ENCODE measurements at regions not wholly inside any gene's neighbourhood (a gene's known extent, or its start where the extent isn't known, plus 50 kb on each side); places are given as distances from the start of the nearest gene placed in this dataset.

DNA sequence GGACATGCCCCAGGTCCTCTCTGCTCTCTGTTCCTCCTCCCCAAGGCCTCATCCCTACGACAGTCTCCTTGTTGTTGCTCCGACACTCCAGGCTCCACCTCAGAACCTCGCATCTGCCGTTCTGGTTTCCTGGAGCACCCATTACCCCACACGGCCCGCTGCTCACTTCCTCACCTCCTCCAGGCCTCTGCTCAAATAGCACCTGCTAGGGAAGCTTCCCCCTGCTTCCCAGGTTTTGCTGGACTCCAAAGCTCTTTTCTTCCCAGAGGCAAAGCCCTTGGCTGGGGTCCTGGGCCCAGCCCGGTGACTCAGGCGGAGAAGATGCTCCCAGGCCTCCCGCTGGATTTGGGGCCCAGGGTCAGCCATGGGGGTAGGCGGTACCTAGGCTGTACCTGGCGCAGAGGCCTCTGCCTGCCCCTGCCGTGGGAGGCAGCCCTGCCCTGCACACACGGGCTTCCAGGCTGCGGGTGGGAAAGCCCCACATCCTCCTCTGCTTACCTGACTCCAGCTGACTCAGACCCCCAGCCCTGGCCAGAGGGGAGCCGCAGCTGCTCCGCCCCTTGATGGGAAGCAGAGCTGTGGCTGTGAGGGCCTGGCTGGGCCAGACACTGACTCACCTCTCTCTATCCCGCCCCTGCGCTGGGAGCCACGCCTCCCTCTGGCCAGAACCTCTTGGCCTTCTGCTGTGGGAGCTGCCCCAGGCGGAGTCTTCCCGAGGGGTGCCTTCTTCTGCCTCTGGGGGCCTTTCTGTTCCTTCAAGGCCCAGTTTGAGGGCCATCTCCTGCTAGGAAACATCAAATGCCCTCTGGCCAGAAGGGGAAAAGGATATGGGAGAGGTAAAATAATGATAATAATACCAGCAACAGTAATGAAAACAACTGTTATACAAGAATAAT lies 130.5 kb downstream of the CEBPB start:
- TF ChIP-seq, protein P1, sequence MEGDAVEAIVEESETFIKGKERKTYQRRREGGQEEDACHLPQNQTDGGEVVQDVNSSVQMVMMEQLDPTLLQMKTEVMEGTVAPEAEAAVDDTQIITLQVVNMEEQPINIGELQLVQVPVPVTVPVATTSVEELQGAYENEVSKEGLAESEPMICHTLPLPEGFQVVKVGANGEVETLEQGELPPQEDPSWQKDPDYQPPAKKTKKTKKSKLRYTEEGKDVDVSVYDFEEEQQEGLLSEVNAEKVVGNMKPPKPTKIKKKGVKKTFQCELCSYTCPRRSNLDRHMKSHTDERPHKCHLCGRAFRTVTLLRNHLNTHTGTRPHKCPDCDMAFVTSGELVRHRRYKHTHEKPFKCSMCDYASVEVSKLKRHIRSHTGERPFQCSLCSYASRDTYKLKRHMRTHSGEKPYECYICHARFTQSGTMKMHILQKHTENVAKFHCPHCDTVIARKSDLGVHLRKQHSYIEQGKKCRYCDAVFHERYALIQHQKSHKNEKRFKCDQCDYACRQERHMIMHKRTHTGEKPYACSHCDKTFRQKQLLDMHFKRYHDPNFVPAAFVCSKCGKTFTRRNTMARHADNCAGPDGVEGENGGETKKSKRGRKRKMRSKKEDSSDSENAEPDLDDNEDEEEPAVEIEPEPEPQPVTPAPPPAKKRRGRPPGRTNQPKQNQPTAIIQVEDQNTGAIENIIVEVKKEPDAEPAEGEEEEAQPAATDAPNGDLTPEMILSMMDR (IDR thresholded peaks at IDR 0.05), result no peak

DNA sequence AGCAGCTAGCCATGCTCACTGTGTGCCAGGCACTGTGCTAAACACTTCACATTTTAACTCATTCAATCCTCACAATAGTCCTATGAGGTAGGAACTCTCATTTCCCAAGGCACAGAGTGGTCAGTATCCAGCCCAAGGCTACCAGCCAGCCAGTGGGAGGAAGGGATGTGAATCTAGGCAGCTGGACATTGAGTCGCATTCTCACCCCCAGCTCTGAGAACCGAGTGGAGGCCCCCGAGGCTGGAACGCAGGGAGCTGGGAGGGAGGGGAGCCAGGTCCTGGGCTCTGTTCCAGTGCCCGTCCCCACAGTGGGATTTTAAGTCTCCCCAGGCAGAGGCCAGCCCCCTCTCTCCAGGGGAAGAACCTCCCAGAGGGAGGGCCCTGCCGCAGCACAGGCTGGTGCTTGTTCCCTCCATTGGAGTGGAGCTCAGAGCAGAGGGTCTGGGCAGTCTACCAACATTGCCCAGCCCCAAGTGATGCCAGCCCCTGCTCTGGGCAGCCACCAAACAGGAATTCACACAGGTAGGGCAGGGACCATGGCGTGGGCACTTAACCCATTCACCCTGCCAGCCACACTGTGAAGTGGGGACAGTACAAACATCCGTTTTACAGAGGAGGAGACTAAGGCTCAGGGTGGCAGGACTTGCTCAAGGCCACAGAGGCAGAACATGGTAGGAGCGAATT lies 131.3 kb downstream of the CEBPB start:
- TF ChIP-seq, protein P1 (IDR thresholded peaks at IDR 0.05), result no peak

DNA sequence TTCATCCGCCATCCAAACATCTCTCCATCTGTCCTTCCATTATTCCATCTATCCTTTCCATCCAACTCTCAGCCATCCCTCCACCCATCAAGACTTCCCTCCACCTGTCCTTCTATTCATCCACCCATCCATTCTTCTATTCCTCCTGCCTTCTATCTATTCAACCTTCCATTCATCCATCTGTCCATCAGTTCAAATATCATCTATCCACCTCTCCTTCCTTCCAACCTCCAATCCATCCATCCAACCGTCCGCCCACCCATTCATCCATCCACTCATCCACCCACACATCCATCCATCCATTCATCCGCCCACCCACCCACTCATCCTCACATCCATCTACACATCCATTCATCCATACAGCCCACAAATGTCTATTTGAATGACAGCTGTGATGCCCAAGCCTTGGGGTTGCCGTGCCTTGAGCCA lies 132.1 kb downstream of the CEBPB start:
- TF ChIP-seq, protein P1 (IDR thresholded peaks at IDR 0.05), result no peak

DNA sequence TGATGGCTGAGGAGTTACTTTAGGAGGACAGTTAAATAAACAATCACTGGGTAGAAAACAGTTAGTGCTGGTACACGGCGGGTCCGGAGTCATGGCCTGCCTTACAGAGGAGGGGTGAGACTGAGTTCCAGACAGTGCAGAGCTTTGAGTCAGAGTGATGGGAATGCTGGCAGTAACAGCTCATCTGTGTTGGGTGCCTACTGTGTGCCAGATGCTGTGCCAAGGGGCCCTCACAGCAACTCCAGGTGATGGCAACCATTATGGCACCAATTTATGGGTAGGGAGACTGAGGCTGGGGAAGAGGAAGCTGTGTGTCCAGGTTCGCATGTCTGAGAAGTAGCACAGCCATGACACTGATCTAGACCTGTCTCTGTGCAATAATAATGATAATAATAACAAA lies 132.6 kb downstream of the CEBPB start:
- TF ChIP-seq, protein P1 (IDR thresholded peaks at IDR 0.05), result no peak

DNA sequence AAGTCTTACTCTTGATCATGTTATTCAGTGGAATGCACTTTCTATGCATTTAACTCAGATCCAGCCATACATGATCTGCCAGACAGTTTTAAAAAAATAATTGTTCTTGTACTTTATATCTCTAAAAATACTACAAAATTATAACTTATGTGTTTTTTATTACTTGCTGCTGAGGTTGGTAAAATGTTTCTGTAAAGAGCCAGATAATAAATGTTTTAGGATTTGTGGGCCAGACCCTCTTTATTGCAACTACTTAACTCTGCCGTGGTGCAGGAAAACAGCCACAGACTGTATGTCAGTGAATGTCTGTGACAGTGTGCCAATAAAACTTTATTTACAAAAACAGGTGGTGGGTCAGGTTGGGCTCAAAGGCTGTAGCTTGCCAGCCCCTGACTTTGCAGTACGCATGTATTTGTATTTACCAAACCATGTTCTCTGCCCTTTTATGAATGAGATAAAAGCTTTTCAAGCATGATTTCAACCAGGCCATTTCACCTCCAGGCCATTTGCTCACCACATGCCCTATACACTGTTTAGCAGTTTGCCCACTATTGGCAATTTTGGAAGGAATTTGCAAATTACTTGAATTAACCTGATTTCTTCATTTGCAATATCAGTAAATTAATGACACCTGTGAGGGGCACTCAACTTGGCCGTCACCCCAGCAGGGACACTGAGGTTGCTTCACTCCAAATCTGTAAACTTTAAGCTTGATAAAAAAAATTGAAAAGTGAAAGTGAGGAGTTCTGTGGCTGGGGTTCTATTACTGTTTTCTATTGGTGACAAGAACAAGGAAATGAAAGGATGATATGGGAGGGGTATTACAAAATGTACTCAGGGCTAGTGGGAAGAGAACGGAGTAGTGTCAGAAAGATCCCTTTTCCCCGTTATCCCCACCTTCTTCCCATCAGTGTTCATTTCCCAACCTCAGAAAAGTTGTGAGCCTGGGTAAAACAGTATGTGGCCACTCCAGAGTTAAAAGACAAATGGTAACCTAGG lies 133.4 kb downstream of the CEBPB start:
- TF ChIP-seq, protein P1 (IDR thresholded peaks at IDR 0.05), result no peak

DNA sequence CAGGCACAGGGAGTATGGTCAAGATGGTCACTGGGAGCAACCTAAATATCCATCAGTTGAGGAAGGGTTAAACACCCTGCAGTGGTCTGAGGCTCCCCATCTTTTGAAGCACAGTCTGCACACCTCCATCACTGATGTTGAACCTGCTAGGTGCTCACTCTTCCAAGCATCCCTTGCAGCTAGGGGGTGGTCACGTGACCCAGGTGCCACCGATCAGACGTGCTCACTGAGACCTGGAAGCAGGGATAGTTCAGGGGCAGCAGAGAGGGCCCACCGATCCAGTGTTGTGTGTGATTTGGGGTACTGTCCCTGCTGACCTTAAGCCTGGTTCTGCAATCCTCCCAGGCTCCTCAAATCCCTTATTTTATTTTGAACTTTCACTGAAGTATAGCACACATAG lies 134.6 kb downstream of the CEBPB start:
- TF ChIP-seq, protein P1 (IDR thresholded peaks at IDR 0.05), result no peak

DNA sequence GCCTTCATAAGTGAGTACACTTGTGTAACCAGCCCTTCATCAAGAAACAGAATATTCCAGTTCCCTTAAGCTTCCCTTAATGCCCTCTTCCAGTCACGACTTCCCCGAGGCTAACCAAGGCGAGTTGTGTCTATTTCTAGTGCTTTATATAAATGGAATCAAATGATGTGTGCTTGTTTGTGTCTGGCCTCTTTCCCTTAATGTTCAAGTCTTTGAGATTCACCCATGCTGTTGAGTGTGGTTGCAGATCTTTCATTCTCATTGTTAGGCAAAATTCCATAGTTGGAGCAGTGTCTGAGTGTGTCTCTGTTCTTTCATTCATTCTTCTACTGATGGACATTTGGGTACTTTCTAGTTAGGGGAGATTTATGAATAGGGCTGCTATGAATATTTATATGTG lies 135.0 kb downstream of the CEBPB start:
- TF ChIP-seq, protein P1 (IDR thresholded peaks at IDR 0.05), result no peak

Data from LNCAP (cell line).